ENCODE measurements at regions not wholly inside any gene's neighbourhood (a gene's known extent, or its start where the extent isn't known, plus 50 kb on each side); places are given as distances from the start of the nearest gene placed in this dataset.

- Mint-ChIP-seq H3K27me3 (no peaks in the 10 kb centered on the region), H3K36me3 (no peaks in the 10 kb centered on the region), H3K4me1 (no peaks in the 10 kb centered on the region), H3K4me3 (no peak overlapping the region), H3K27ac (no peak overlapping the region), H3K9me3 (no peaks in the 10 kb centered on the region)
- DNase-seq: no peak
- CTCF ChIA-PET: no interaction called here
These were observed 377.1 kb downstream of the LRRIQ3 start for GRCh38 chr1:73820843-73821242.

- no peak overlapping the region for H3K27ac Mint-ChIP-seq
- DNase-seq: no peak
- no peaks in the 10 kb centered on the region for H3K27me3 Mint-ChIP-seq
- CTCF ChIA-PET: no interaction called here
- no peaks in the 10 kb centered on the region for H3K4me1 Mint-ChIP-seq
- H3K9me3 Mint-ChIP-seq: peaks cover 1% of the 10 kb centered on the region
- no peaks in the 10 kb centered on the region for H3K36me3 Mint-ChIP-seq
- no peak overlapping the region for H3K4me3 Mint-ChIP-seq
These were observed 384.3 kb downstream of the LRRIQ3 start for GRCh38 chr1:73813716-73814115.

GRCh38 chr1:73813236-73813635, 384.7 kb downstream of the LRRIQ3 start:
- H3K4me1 Mint-ChIP-seq: no peaks in the 10 kb centered on the region
- no peak for DNase-seq
- no peaks in the 10 kb centered on the region for H3K27me3 Mint-ChIP-seq
- H3K9me3 Mint-ChIP-seq: peaks cover 1% of the 10 kb centered on the region
- H3K27ac Mint-ChIP-seq: no peak overlapping the region
- no peak overlapping the region for H3K4me3 Mint-ChIP-seq
- CTCF ChIA-PET: no interaction called here
- no peaks in the 10 kb centered on the region for H3K36me3 Mint-ChIP-seq

- Mint-ChIP-seq H3K27ac (no peak overlapping the region), H3K4me3 (no peak overlapping the region), H3K36me3 (no peaks in the 10 kb centered on the region), H3K9me3 (peaks cover 1% of the 10 kb centered on the region), H3K27me3 (no peaks in the 10 kb centered on the region), H3K4me1 (no peaks in the 10 kb centered on the region)
- DNase-seq: no peak
- CTCF ChIA-PET: no interaction called here
These were observed 386.2 kb downstream of the LRRIQ3 start for GRCh38 chr1:73811798-73812197.

GRCh38 chr1:73804935-73805334, 393.0 kb downstream of the LRRIQ3 start:
- H3K4me1 Mint-ChIP-seq: no peaks in the 10 kb centered on the region

GRCh38 chr1:73803380-73803779, 394.6 kb downstream of the LRRIQ3 start:
- no peak overlapping the region for H3K4me3 Mint-ChIP-seq
- CTCF ChIA-PET: no interaction called here
- no peaks in the 10 kb centered on the region for H3K36me3 Mint-ChIP-seq
- no peaks in the 10 kb centered on the region for H3K27me3 Mint-ChIP-seq
- no peak for DNase-seq
- peaks cover 2% of the 10 kb centered on the region for H3K9me3 Mint-ChIP-seq
- H3K27ac Mint-ChIP-seq: no peak overlapping the region
- no peaks in the 10 kb centered on the region for H3K4me1 Mint-ChIP-seq

More at GRCh38 chr1:73804935-73805334, 393.0 kb downstream of the LRRIQ3 start:
- Mint-ChIP-seq H3K27ac (no peak overlapping the region), H3K4me3 (no peak overlapping the region), H3K9me3 (peaks cover 2% of the 10 kb centered on the region), H3K27me3 (no peaks in the 10 kb centered on the region), H3K36me3 (no peaks in the 10 kb centered on the region)
- DNase-seq: no peak
- CTCF ChIA-PET: no interaction called here

GRCh38 chr1:73801912-73802429, 396.0 kb downstream of the LRRIQ3 start:
- Mint-ChIP-seq H3K9me3 (peaks cover 2% of the 10 kb centered on the region), H3K27ac (no peak overlapping the region), H3K27me3 (no peaks in the 10 kb centered on the region), H3K4me3 (no peak overlapping the region), H3K4me1 (no peaks in the 10 kb centered on the region), H3K36me3 (no peaks in the 10 kb centered on the region)
- DNase-seq: no peak
- CTCF ChIA-PET: no interaction called here

GRCh38 chr1:73800376-73800775, 397.6 kb downstream of the LRRIQ3 start:
- CTCF ChIA-PET: no interaction called here
- no peak overlapping the region for H3K4me3 Mint-ChIP-seq
- H3K4me1 Mint-ChIP-seq: no peaks in the 10 kb centered on the region
- H3K27ac Mint-ChIP-seq: no peak overlapping the region
- no peaks in the 10 kb centered on the region for H3K27me3 Mint-ChIP-seq
- DNase-seq: no peak
- no peaks in the 10 kb centered on the region for H3K36me3 Mint-ChIP-seq
- peaks cover under 1% of the 10 kb centered on the region for H3K9me3 Mint-ChIP-seq

- Mint-ChIP-seq H3K9me3 (peaks cover 2% of the 10 kb centered on the region), H3K27ac (no peak overlapping the region), H3K27me3 (no peaks in the 10 kb centered on the region), H3K4me1 (no peaks in the 10 kb centered on the region), H3K36me3 (no peaks in the 10 kb centered on the region), H3K4me3 (no peak overlapping the region)
- CTCF ChIA-PET: interaction anchor here (0.8 kb wide), 1 partner anchor 23 kb away, joined by 3 read pairs; no protein-coding TSS in a partner anchor
- no peak for DNase-seq
These were observed 408.0 kb downstream of the LRRIQ3 start for GRCh38 chr1:73789965-73790364.

GRCh38 chr1:73784026-73784425, 413.9 kb downstream of the LRRIQ3 start:
- H3K36me3 Mint-ChIP-seq: no peaks in the 10 kb centered on the region
- H3K27me3 Mint-ChIP-seq: no peaks in the 10 kb centered on the region
- peaks cover 2% of the 10 kb centered on the region for H3K9me3 Mint-ChIP-seq
- H3K4me1 Mint-ChIP-seq: no peaks in the 10 kb centered on the region
- H3K27ac Mint-ChIP-seq: no peak overlapping the region
- CTCF ChIA-PET: no interaction called here
- DNase-seq: no peak
- no peak overlapping the region for H3K4me3 Mint-ChIP-seq

- CTCF ChIA-PET: no interaction called here
- no peak for DNase-seq
- H3K27me3 Mint-ChIP-seq: no peaks in the 10 kb centered on the region
- no peaks in the 10 kb centered on the region for H3K36me3 Mint-ChIP-seq
- no peaks in the 10 kb centered on the region for H3K4me1 Mint-ChIP-seq
- peaks cover 2% of the 10 kb centered on the region for H3K9me3 Mint-ChIP-seq
- H3K27ac Mint-ChIP-seq: no peak overlapping the region
- H3K4me3 Mint-ChIP-seq: no peak overlapping the region
These were observed 414.6 kb downstream of the LRRIQ3 start for GRCh38 chr1:73783352-73783751.

GRCh38 chr1:73782901-73783300, 415.1 kb downstream of the LRRIQ3 start:
- H3K4me3 Mint-ChIP-seq: no peak overlapping the region
- peaks cover 2% of the 10 kb centered on the region for H3K9me3 Mint-ChIP-seq
- H3K4me1 Mint-ChIP-seq: no peaks in the 10 kb centered on the region
- DNase-seq: no peak
- CTCF ChIA-PET: no interaction called here
- H3K36me3 Mint-ChIP-seq: no peaks in the 10 kb centered on the region
- no peaks in the 10 kb centered on the region for H3K27me3 Mint-ChIP-seq
- no peak overlapping the region for H3K27ac Mint-ChIP-seq

GRCh38 chr1:73781251-73781650, 416.7 kb downstream of the LRRIQ3 start:
- DNase-seq: no peak
- CTCF ChIA-PET: no interaction called here
- Mint-ChIP-seq H3K4me3 (no peak overlapping the region), H3K27ac (no peak overlapping the region), H3K9me3 (peaks cover 2% of the 10 kb centered on the region), H3K36me3 (no peaks in the 10 kb centered on the region), H3K27me3 (no peaks in the 10 kb centered on the region), H3K4me1 (no peaks in the 10 kb centered on the region)

GRCh38 chr1:73778471-73778870, 419.5 kb downstream of the LRRIQ3 start:
- H3K36me3 Mint-ChIP-seq: no peaks in the 10 kb centered on the region
- no peak overlapping the region for H3K27ac Mint-ChIP-seq
- CTCF ChIA-PET: no interaction called here
- H3K27me3 Mint-ChIP-seq: no peaks in the 10 kb centered on the region
- no peaks in the 10 kb centered on the region for H3K9me3 Mint-ChIP-seq
- DNase-seq: no peak
- no peak overlapping the region for H3K4me3 Mint-ChIP-seq
- no peaks in the 10 kb centered on the region for H3K4me1 Mint-ChIP-seq

GRCh38 chr1:73775896-73776295, 422.1 kb downstream of the LRRIQ3 start:
- Mint-ChIP-seq H3K9me3 (no peaks in the 10 kb centered on the region), H3K4me3 (no peak overlapping the region), H3K36me3 (no peaks in the 10 kb centered on the region), H3K4me1 (no peaks in the 10 kb centered on the region), H3K27me3 (no peaks in the 10 kb centered on the region), H3K27ac (no peak overlapping the region)
- no peak for DNase-seq
- CTCF ChIA-PET: no interaction called here

GRCh38 chr1:73772941-73773340, 425.0 kb downstream of the LRRIQ3 start:
- DNase-seq: no peak
- CTCF ChIA-PET: no interaction called here

More at GRCh38 chr1:73772941-73773340, 425.0 kb downstream of the LRRIQ3 start:
- Mint-ChIP-seq H3K4me1 (no peaks in the 10 kb centered on the region), H3K27me3 (no peaks in the 10 kb centered on the region), H3K9me3 (no peaks in the 10 kb centered on the region), H3K27ac (no peak overlapping the region), H3K4me3 (no peak overlapping the region), H3K36me3 (no peaks in the 10 kb centered on the region)

Measured in activated naive CD4-positive, alpha-beta T cell treated with anti-CD3 and anti-CD28 coated beads, Interleukin-2, amount 10 ng/mL, durations not matched to agents 7 days and 5 days (primary cell).